ENCODE measurements at regions not wholly inside any gene's neighbourhood (a gene's known extent, or its start where the extent isn't known, plus 50 kb on each side); places are given as distances from the start of the nearest gene placed in this dataset.

DNA sequence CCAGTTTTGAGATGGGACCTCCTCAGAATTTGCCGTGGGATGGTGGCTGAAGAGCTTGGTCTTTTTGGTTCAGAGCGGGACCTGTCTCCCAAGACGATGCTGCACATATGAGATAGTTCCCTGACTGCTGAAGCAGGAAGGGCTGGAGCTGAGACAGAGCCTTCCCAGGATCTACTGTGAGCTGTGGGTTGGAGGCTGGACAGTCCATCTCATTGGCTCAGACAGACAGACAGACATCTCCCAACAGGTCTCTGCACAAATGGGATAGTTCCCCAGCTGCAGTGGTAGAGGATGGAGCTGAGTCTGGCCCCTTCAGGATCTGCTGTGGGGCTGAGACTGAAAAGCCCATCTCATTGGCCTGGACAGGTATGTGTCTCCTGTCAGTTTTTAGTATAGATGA lies 1145.6 kb upstream of the CADM2 start (continued):
- no peak for TF ChIP-seq TCF3 (IDR thresholded peaks at IDR 0.05; ENCODE audit: borderline replicate concordance, insufficient read depth, low read depth, low read length)

DNA sequence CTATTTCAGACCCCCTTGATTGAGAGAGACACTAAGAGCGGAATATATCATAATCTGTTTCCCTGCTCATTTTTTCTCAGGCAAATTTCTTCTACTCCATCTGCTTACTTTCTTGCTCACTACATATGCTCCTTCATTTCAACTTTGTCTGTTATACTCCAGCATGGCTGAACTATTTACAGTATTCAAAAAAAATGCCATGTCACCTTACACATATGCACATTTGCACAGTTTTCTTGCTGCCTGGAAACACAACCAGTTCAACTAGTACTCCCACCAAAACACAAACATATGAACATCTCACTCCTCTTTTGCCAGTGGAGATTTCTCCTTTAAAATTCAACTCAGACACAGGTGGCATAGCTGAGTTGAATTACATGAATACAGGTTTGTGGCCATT lies 1142.1 kb upstream of the CADM2 start:
- Histone ChIP-seq H3K4me2 (ENCODE audit: control insufficient read depth, insufficient read depth) (no peak overlapping the region), H3K36me3 (ENCODE audit: control insufficient read depth in 2 of 2, insufficient read depth in 2 of 2, low read length in 1 of 2) (no peaks in the 10 kb centered on the region), H3K9me3 (replicated peaks; ENCODE audit: control insufficient read depth, insufficient read depth, low read length) (no peaks in the 10 kb centered on the region), H3K79me2 (ENCODE audit: control insufficient read depth, insufficient read depth, low read length) (no peaks in the 10 kb centered on the region), H3K27ac (ENCODE audit: control insufficient read depth, insufficient read depth) (no peak overlapping the region), H4K20me1 (ENCODE audit: control insufficient read depth, insufficient read depth) (no peaks in the 10 kb centered on the region), H3K9ac (ENCODE audit: control insufficient read depth, insufficient read depth, low read length) (no peak overlapping the region), H3K27me3 (replicated peaks in 1 of 2; ENCODE audit: control insufficient read depth in 2 of 2, insufficient read depth in 2 of 2, low read length in 1 of 2) (no peaks in the 10 kb centered on the region), H2AFZ (ENCODE audit: control insufficient read depth, low read depth, low read length) (no peak overlapping the region), H3K4me3 (no peak overlapping the region), H3K4me1 (ENCODE audit: control insufficient read depth, insufficient read depth, low read length) (no peaks in the 10 kb centered on the region)
- SMC1A ChIA-PET (ENCODE audit: uncharacterized antibody, unreplicated experiment), result no interaction called here
- BruUV-seq (replicated peaks), result no TSS peak
- FAIRE-seq (no peak), DNase-seq (ENCODE audit: low read depth, low spot score) (no peak), ATAC-seq (no peak)
- intact Hi-C loops (cut with micrococcal nuclease; ENCODE audit: unreplicated experiment) (no loop called here), in situ Hi-C loops (cut with MboI) (no loop called here)
- CTCF ChIA-PET, result no interaction called here
- 18% methylated on average over 1 of the region's 1 CpG for WGBS (ENCODE audit: insufficient coverage, insufficient replicate concordance, low lambda C conversion rate, missing lambda C conversion rate)
- POLR2A ChIA-PET, result no interaction called here
- no peak for TF ChIP-seq SIN3A (IDR thresholded peaks at IDR 0.05; ENCODE audit: low read depth, low read length)
- no peak for TF ChIP-seq SPI1 (IDR thresholded peaks at IDR 0.05; ENCODE audit: borderline replicate concordance, insufficient read depth, low read depth, low read length)
- no peak for TF ChIP-seq RFX5 (IDR thresholded peaks at IDR 0.05; ENCODE audit: low read depth, low read length)
- no peak for TF ChIP-seq ZNF274 (IDR thresholded peaks at IDR 0.05; ENCODE audit: insufficient read depth, insufficient read length)
- no peak for TF ChIP-seq GABPA (IDR thresholded peaks at IDR 0.05; ENCODE audit: low read depth)
- TF ChIP-seq, protein P1, sequence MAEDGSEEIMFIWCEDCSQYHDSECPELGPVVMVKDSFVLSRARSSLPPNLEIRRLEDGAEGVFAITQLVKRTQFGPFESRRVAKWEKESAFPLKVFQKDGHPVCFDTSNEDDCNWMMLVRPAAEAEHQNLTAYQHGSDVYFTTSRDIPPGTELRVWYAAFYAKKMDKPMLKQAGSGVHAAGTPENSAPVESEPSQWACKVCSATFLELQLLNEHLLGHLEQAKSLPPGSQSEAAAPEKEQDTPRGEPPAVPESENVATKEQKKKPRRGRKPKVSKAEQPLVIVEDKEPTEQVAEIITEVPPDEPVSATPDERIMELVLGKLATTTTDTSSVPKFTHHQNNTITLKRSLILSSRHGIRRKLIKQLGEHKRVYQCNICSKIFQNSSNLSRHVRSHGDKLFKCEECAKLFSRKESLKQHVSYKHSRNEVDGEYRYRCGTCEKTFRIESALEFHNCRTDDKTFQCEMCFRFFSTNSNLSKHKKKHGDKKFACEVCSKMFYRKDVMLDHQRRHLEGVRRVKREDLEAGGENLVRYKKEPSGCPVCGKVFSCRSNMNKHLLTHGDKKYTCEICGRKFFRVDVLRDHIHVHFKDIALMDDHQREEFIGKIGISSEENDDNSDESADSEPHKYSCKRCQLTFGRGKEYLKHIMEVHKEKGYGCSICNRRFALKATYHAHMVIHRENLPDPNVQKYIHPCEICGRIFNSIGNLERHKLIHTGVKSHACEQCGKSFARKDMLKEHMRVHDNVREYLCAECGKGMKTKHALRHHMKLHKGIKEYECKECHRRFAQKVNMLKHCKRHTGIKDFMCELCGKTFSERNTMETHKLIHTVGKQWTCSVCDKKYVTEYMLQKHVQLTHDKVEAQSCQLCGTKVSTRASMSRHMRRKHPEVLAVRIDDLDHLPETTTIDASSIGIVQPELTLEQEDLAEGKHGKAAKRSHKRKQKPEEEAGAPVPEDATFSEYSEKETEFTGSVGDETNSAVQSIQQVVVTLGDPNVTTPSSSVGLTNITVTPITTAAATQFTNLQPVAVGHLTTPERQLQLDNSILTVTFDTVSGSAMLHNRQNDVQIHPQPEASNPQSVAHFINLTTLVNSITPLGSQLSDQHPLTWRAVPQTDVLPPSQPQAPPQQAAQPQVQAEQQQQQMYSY (CRISPR knock-in tag; IDR thresholded peaks at IDR 0.05), result no peak
- no peak for TF ChIP-seq CBX5 (IDR thresholded peaks at IDR 0.05; ENCODE audit: low read depth)
- TF ChIP-seq YBX1 (IDR thresholded peaks at IDR 0.05), result no peak
- no peak for TF ChIP-seq JUND (IDR thresholded peaks at IDR 0.05; ENCODE audit: low read depth, low read length)
- TF ChIP-seq, protein P2, sequence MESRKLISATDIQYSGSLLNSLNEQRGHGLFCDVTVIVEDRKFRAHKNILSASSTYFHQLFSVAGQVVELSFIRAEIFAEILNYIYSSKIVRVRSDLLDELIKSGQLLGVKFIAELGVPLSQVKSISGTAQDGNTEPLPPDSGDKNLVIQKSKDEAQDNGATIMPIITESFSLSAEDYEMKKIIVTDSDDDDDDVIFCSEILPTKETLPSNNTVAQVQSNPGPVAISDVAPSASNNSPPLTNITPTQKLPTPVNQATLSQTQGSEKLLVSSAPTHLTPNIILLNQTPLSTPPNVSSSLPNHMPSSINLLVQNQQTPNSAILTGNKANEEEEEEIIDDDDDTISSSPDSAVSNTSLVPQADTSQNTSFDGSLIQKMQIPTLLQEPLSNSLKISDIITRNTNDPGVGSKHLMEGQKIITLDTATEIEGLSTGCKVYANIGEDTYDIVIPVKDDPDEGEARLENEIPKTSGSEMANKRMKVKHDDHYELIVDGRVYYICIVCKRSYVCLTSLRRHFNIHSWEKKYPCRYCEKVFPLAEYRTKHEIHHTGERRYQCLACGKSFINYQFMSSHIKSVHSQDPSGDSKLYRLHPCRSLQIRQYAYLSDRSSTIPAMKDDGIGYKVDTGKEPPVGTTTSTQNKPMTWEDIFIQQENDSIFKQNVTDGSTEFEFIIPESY (IDR thresholded peaks at IDR 0.05), result no peak
- no peak for TF ChIP-seq SREBF1 (IDR thresholded peaks at IDR 0.05; ENCODE audit: low read length)
- no peak for TF ChIP-seq NBN (IDR thresholded peaks at IDR 0.05)
- no peak for TF ChIP-seq SUZ12 (IDR thresholded peaks at IDR 0.05; ENCODE audit: unreplicated experiment)
- RAD21 ChIA-PET (ENCODE audit: unreplicated experiment), result no interaction called here

Measured in GM12878 (cell line).